ENCODE measurements at regions not wholly inside any gene's neighbourhood (a gene's known extent, or its start where the extent isn't known, plus 50 kb on each side); places are given as distances from the start of the nearest gene placed in this dataset.

DNA sequence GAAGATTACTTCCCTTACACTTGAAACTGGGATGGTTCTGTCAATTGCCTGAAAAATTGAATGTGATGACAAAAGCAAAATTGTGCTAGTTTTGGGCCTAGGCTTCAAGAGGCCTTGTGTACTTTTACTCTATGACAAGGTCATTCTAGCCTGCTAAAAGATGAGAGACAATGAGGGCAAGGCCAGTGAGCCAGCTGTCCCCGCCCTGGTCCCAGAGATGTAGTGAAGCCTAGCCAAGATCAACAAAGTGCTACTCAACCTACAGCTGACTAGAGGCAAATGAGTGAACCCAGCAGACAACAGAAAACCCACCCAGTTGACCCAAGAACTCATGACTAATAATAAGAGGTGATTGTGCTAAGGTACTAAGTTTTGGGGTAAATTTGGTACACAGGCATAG is 248.7 kb downstream of the IL15 start:
- Mint-ChIP-seq H3K4me1 (ENCODE audit: low read depth, unreplicated experiment) (no peaks in the 10 kb centered on the region), H3K27me3 (ENCODE audit: unreplicated experiment) (no peaks in the 10 kb centered on the region), H3K9me3 (ENCODE audit: unreplicated experiment) (peaks cover 3% of the 10 kb centered on the region), H3K36me3 (ENCODE audit: unreplicated experiment) (no peaks in the 10 kb centered on the region), H3K27ac (ENCODE audit: unreplicated experiment) (no peak overlapping the region), H3K4me3 (ENCODE audit: unreplicated experiment) (no peak overlapping the region)
- TF ChIP-seq, protein P1, sequence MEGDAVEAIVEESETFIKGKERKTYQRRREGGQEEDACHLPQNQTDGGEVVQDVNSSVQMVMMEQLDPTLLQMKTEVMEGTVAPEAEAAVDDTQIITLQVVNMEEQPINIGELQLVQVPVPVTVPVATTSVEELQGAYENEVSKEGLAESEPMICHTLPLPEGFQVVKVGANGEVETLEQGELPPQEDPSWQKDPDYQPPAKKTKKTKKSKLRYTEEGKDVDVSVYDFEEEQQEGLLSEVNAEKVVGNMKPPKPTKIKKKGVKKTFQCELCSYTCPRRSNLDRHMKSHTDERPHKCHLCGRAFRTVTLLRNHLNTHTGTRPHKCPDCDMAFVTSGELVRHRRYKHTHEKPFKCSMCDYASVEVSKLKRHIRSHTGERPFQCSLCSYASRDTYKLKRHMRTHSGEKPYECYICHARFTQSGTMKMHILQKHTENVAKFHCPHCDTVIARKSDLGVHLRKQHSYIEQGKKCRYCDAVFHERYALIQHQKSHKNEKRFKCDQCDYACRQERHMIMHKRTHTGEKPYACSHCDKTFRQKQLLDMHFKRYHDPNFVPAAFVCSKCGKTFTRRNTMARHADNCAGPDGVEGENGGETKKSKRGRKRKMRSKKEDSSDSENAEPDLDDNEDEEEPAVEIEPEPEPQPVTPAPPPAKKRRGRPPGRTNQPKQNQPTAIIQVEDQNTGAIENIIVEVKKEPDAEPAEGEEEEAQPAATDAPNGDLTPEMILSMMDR (IDR thresholded peaks at IDR 0.05; ENCODE audit: partially characterized antibody, unreplicated experiment) = no peak
- no peak for DNase-seq

DNA sequence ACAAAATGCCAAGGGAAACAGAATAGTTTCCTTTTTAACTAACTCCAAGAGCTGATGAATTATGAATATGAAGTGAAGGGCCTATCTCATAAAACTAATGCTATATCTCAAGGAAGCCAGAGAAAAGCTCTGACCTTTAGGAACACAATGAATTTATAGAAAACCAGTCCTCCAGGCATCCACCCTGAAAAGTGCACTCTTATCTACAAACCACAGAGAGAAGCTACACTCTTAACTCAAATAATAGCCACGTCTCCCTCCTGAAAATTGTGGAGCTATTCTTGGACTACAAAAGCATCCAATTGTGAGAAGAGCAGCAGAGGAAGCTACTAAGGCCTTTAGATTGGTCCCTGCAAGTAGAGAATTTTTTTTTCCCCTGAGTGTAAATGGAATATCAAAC is 253.9 kb downstream of the IL15 start:
- no peak overlapping the region for H3K27ac Mint-ChIP-seq (ENCODE audit: unreplicated experiment)

DNA sequence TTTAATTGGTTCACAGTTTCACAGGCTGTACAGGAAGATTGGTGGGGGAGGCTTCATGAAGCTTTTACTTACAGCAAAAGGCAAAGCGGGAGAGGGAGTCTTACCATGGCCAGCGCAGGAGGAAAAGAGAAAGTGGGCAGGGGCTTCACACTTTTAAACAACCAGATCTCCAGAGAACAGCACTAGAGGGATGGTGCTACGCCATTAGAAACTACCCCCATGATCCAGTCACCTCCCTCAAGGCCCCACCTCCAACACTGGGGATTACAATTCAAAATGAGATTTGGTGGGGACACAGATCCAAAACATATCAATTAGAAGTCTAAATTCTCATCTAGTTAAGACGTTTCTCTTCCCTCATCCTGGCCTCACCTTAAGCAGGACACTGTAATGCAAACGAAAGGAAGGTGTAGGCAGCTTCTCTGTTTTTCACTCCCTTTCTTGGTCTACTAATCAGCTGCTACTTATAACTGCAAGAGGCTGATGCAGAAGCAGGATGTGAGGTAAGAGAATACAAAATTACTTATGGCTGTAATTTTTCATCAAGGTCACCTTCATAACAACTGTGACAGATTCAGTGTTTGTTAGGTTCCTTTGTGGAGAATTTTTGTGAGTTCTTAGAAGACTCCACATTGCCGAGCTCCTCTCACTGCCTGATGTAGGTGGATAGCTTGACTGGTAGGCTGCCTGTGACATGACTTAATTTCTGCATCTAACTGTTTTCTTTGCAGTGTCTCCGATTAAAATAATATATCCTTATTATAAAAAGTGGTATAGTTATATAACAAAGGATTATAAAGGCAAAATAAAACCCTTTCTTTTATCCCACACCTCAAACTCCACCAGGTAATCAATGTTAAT is 255.1 kb downstream of the IL15 start:
- TF ChIP-seq, protein P1 (IDR thresholded peaks at IDR 0.05; ENCODE audit: partially characterized antibody, unreplicated experiment) = no peak
- Mint-ChIP-seq H3K9me3 (ENCODE audit: unreplicated experiment) (no peaks in the 10 kb centered on the region), H3K36me3 (ENCODE audit: unreplicated experiment) (no peaks in the 10 kb centered on the region), H3K27ac (ENCODE audit: unreplicated experiment) (no peak overlapping the region), H3K4me1 (ENCODE audit: low read depth, unreplicated experiment) (no peaks in the 10 kb centered on the region), H3K27me3 (ENCODE audit: unreplicated experiment) (no peaks in the 10 kb centered on the region), H3K4me3 (ENCODE audit: unreplicated experiment) (no peak overlapping the region)
- DNase-seq = no peak

More for the DNA sequence above, 253.9 kb downstream of the IL15 start:
- Mint-ChIP-seq H3K27me3 (ENCODE audit: unreplicated experiment) (no peaks in the 10 kb centered on the region), H3K9me3 (ENCODE audit: unreplicated experiment) (no peaks in the 10 kb centered on the region), H3K36me3 (ENCODE audit: unreplicated experiment) (no peaks in the 10 kb centered on the region), H3K4me3 (ENCODE audit: unreplicated experiment) (no peak overlapping the region), H3K4me1 (ENCODE audit: low read depth, unreplicated experiment) (no peaks in the 10 kb centered on the region)
- TF ChIP-seq, protein P1 (IDR thresholded peaks at IDR 0.05; ENCODE audit: partially characterized antibody, unreplicated experiment) = no peak
- no peak for DNase-seq

DNA sequence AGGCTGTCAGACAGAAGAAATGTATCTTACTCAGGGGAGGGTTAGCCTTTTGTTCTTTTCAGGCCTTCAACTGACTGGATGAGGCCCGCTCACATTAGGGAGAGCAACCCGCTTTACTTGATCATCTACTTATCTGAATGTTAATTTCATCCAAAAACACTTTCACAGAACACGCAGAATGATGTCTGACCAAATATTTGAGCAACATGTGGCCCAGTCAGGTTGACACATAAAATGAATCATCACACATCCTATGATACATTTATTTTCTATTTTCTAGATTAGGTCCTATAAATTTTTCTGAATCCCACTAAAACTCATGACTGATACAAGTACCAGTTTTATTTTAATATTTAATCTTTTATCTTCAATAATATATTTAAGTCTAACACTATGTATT is 260.3 kb downstream of the IL15 start:
- H3K4me1 Mint-ChIP-seq (ENCODE audit: low read depth, unreplicated experiment) = peaks cover 6% of the 10 kb centered on the region
- TF ChIP-seq, protein P1 (IDR thresholded peaks at IDR 0.05; ENCODE audit: partially characterized antibody, unreplicated experiment) = no peak

DNA sequence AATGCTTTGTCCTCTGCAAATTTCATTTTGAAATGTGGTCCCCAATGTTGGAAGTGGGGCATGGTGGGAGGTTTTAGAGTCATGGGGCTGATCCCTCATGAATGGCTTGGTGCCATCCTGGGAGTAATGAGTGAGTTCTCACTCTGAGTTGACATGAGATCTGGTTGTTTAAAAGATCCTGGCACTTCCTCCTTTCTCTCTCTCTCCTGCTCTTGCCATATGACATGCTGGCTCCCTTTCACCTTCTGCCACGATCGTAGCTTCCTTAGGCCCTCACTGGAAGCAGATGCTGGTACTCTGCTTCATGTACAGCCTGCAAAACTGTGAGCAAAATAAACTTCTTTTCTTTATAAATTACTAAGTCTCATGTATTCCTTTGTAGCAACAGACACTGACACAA is 262.0 kb downstream of the IL15 start:
- H3K27ac Mint-ChIP-seq (ENCODE audit: unreplicated experiment) = peak overlapping the region; percentile 60
- peaks cover 6% of the 10 kb centered on the region for H3K4me1 Mint-ChIP-seq (ENCODE audit: low read depth, unreplicated experiment)
- H3K27me3 Mint-ChIP-seq (ENCODE audit: unreplicated experiment) = peaks cover 1% of the 10 kb centered on the region
- TF ChIP-seq, protein P1 (IDR thresholded peaks at IDR 0.05; ENCODE audit: partially characterized antibody, unreplicated experiment) = no peak
- DNase-seq = no peak
- H3K36me3 Mint-ChIP-seq (ENCODE audit: unreplicated experiment) = no peaks in the 10 kb centered on the region
- no peak overlapping the region for H3K4me3 Mint-ChIP-seq (ENCODE audit: unreplicated experiment)
- H3K9me3 Mint-ChIP-seq (ENCODE audit: unreplicated experiment) = no peaks in the 10 kb centered on the region

More for the DNA sequence above, 260.3 kb downstream of the IL15 start:
- DNase-seq = no peak
- H3K27ac Mint-ChIP-seq (ENCODE audit: unreplicated experiment) = no peak overlapping the region
- H3K36me3 Mint-ChIP-seq (ENCODE audit: unreplicated experiment) = no peaks in the 10 kb centered on the region
- H3K9me3 Mint-ChIP-seq (ENCODE audit: unreplicated experiment) = no peaks in the 10 kb centered on the region
- H3K27me3 Mint-ChIP-seq (ENCODE audit: unreplicated experiment) = peaks cover 1% of the 10 kb centered on the region
- no peak overlapping the region for H3K4me3 Mint-ChIP-seq (ENCODE audit: unreplicated experiment)

Data from glutamatergic neuron (in vitro differentiated cells).